ENCODE measurements at regions not wholly inside any gene's neighbourhood (a gene's known extent, or its start where the extent isn't known, plus 50 kb on each side); places are given as distances from the start of the nearest gene placed in this dataset.
A peak's percentile ranks its signal among the peaks of the same experiment; 100 is the strongest.

- Histone ChIP-seq H3K4me1 (replicated peaks) (no peaks in the 10 kb centered on the region), H3K4me3 (no peak overlapping the region), H3K27me3 (replicated peaks; ENCODE audit: insufficient read depth) (no peaks in the 10 kb centered on the region), H3K27ac (no peak overlapping the region), H3K36me3 (no peaks in the 10 kb centered on the region), H3K9me3 (no peaks in the 10 kb centered on the region)
- 33% methylated on average over 1 of the region's 1 CpG for WGBS
- peak; percentile 78 for TF ChIP-seq POLR2AphosphoS5 (IDR thresholded peaks at IDR 0.05)
- TF ChIP-seq POLR2A (IDR thresholded peaks at IDR 0.05): no peak
- TF ChIP-seq, protein P1, sequence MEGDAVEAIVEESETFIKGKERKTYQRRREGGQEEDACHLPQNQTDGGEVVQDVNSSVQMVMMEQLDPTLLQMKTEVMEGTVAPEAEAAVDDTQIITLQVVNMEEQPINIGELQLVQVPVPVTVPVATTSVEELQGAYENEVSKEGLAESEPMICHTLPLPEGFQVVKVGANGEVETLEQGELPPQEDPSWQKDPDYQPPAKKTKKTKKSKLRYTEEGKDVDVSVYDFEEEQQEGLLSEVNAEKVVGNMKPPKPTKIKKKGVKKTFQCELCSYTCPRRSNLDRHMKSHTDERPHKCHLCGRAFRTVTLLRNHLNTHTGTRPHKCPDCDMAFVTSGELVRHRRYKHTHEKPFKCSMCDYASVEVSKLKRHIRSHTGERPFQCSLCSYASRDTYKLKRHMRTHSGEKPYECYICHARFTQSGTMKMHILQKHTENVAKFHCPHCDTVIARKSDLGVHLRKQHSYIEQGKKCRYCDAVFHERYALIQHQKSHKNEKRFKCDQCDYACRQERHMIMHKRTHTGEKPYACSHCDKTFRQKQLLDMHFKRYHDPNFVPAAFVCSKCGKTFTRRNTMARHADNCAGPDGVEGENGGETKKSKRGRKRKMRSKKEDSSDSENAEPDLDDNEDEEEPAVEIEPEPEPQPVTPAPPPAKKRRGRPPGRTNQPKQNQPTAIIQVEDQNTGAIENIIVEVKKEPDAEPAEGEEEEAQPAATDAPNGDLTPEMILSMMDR (IDR thresholded peaks at IDR 0.05): no peak
- DNase-seq (ENCODE audit: low spot score): no peak
- intact Hi-C loops (cut with DNase I): no loop called here
Measured at GRCh38 chr3:117463276-117464115, 753.9 kb downstream of the TUSC7 start.

DNA sequence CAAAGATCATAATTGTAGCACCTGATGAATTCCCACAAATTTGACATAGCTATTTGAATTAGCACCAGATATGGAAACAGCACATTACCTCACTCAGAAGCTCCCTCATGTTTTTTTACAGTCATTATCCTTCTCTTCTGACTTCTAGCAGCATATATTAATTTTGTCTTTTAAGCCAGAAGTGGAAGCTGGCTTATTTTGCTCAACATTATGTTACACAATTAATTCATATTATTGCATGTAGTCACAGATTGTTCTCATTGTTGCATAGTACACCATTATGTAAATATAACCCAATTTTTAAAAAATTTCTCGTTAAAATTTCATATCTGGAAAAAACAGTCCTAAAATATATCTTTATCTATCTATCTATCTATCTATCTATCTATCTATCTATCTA lies 762.3 kb downstream of the TUSC7 start:
- intact Hi-C loops (cut with DNase I): no loop called here
- no peak for DNase-seq (ENCODE audit: low spot score)

DNA sequence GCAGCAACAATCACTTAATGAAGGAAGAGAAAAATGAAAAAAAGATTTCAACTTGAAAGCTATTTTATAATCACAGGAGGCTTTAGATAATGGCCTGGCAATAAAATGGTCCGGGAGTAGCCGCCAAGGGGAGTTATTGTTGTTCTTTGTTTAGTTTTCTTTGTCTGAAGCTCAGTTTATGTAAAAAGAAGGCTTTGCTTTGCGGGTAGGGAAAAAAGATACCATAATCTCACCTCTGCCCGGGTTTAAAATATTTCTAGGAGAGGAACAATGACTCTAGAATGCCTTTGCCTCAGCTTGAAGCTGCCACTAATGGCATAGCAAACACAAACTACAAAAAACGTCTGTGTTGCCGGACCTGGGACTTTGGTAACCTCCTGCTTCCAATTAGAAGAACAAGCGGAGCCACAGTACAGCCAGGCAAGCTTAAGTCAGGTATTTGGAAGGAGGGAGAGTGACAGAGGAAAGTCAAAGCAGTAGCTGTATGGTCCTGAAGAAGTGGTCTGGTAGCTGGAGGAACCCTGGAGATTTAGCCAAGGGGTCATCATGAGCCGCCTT lies 764.5 kb downstream of the TUSC7 start:
- Histone ChIP-seq H3K27me3 (replicated peaks; ENCODE audit: insufficient read depth) (no peaks in the 10 kb centered on the region), H3K36me3 (no peaks in the 10 kb centered on the region), H3K9me3 (no peaks in the 10 kb centered on the region), H3K4me1 (replicated peaks) (no peaks in the 10 kb centered on the region), H3K27ac (no peak overlapping the region), H3K4me3 (no peak overlapping the region)
- WGBS: 30% methylated on average over 8 of the region's 8 CpGs
- intact Hi-C loops (cut with DNase I): no loop called here
- no peak for TF ChIP-seq POLR2A (IDR thresholded peaks at IDR 0.05)
- DNase-seq (ENCODE audit: low spot score): no peak

More for the DNA sequence above, 762.3 kb downstream of the TUSC7 start:
- 0% methylated on average over 1 of the region's 1 CpG for WGBS
- TF ChIP-seq, protein P1 (IDR thresholded peaks at IDR 0.05): no peak
- TF ChIP-seq POLR2A (IDR thresholded peaks at IDR 0.05) (no peak), POLR2AphosphoS5 (IDR thresholded peaks at IDR 0.05) (no peak)
- Histone ChIP-seq H3K4me3 (no peak overlapping the region), H3K36me3 (no peaks in the 10 kb centered on the region), H3K9me3 (no peaks in the 10 kb centered on the region), H3K27ac (no peak overlapping the region), H3K27me3 (replicated peaks; ENCODE audit: insufficient read depth) (no peaks in the 10 kb centered on the region), H3K4me1 (replicated peaks) (no peaks in the 10 kb centered on the region)

DNA sequence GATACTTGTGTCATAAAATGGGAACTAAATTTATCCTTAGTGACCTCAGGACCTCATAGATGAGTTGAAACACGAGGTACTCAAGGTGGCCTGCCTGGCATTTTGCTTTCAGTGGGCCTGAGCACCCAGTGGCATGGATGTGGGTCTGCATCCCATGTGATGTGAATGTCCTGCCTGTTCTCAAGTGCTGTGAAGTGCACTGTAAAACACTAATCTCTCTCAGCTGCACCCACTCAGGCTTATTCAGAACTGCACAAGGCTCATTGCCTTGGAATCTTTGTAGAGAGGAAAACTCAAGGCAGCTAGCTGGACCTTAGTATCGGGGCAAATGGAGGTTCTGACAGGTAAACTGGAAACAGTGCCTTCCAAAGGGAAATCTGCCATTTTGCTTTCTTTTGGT lies 767.0 kb downstream of the TUSC7 start:
- Histone ChIP-seq H3K4me3 (no peak overlapping the region), H3K4me1 (replicated peaks) (no peaks in the 10 kb centered on the region), H3K9me3 (no peaks in the 10 kb centered on the region), H3K36me3 (no peaks in the 10 kb centered on the region), H3K27me3 (replicated peaks; ENCODE audit: insufficient read depth) (no peaks in the 10 kb centered on the region), H3K27ac (no peak overlapping the region)
- intact Hi-C loops (cut with DNase I): no loop called here
- DNase-seq (ENCODE audit: low spot score): no peak
- TF ChIP-seq, protein P1 (IDR thresholded peaks at IDR 0.05): no peak
- TF ChIP-seq POLR2A (IDR thresholded peaks at IDR 0.05): no peak
- no peak for TF ChIP-seq POLR2AphosphoS5 (IDR thresholded peaks at IDR 0.05)
- 86% methylated on average over 2 of the region's 2 CpGs for WGBS

- WGBS: 92% methylated on average over 6 of the region's 6 CpGs
- Histone ChIP-seq H3K9me3 (no peaks in the 10 kb centered on the region), H3K27ac (no peak overlapping the region), H3K27me3 (replicated peaks; ENCODE audit: insufficient read depth) (no peaks in the 10 kb centered on the region), H3K4me3 (no peak overlapping the region), H3K4me1 (replicated peaks) (no peaks in the 10 kb centered on the region), H3K36me3 (no peaks in the 10 kb centered on the region)
- DNase-seq (ENCODE audit: low spot score): no peak
- no peak for TF ChIP-seq POLR2A (IDR thresholded peaks at IDR 0.05)
- no peak for TF ChIP-seq POLR2AphosphoS5 (IDR thresholded peaks at IDR 0.05)
- TF ChIP-seq, protein P1 (IDR thresholded peaks at IDR 0.05): no peak
- intact Hi-C loops (cut with DNase I): no loop called here
Measured at GRCh38 chr3:117477214-117477755, 767.7 kb downstream of the TUSC7 start.

All from prostate gland (tissue), 2 donors.